GM23338 (cell line): ENCODE measurements at regions not wholly inside any gene's neighbourhood (a gene's known extent, or its start where the extent isn't known, plus 50 kb on each side); places are given as distances from the start of the nearest gene placed in this dataset.

Experiments used
- ATAC-seq: fragments of 200-7000 bp; cut with Tn5 transposase; 3 replicates; pipeline ENCODE4 v1.9.1; 2020
- DNase-seq: peaks from one replicate; pipeline ENCODE4 v3.0.0-alpha.2; 2015; ENCODE audit warnings: low spot score
- H2AFZ ChIP-seq: fragments of 200-600 bp; sonication (generic); 2 replicates; pipeline ENCODE4 v1.8.0; 2016; ENCODE audit warnings: antibody characterized with exemption, mild to moderate bottlenecking, moderate library complexity
- H3F3A ChIP-seq: fragments of 200-600 bp; sonication (generic); replicated peaks from 2 replicates; pipeline ENCODE4 v1.8.0; 2017; ENCODE audit warnings: antibody characterized with exemption, mixed run types, low read depth
- H3K27ac ChIP-seq: fragments of 200-600 bp; sonication (generic); 2 replicates; pipeline ENCODE4 v1.6.1; 2016; ENCODE audit warnings: low read depth
- H3K27me3 ChIP-seq: fragments of 200-600 bp; sonication (generic); 2 replicates; pipeline ENCODE4 v1.8.0; 2016; ENCODE audit warnings: mild to moderate bottlenecking, mixed run types, moderate library complexity; ENCODE audit not compliant: insufficient read depth
- H3K36me3 ChIP-seq: fragments of 200-600 bp; sonication (generic); 2 replicates; pipeline ENCODE4 v1.8.0; 2016; ENCODE audit warnings: mild to moderate bottlenecking; ENCODE audit not compliant: insufficient read depth
- H3K4me1 ChIP-seq: fragments of 200-600 bp; sonication (generic); 2 replicates; pipeline ENCODE4 v1.8.0; 2016; ENCODE audit warnings: mild to moderate bottlenecking, moderate library complexity; ENCODE audit not compliant: insufficient read depth
- H3K4me2 ChIP-seq: fragments of 200-600 bp; sonication (generic); 2 replicates; pipeline ENCODE4 v1.7.1; 2017; ENCODE audit warnings: mixed run types
- H3K4me3 ChIP-seq: fragments of 200-600 bp; sonication (generic); 2 replicates; pipeline ENCODE4 v1.6.1; 2016; ENCODE audit warnings: mixed run types
- H3K79me2 ChIP-seq: fragments of 200-600 bp; sonication (generic); replicated peaks from 2 replicates; pipeline ENCODE4 v1.8.0; 2017; ENCODE audit warnings: mild to moderate bottlenecking; ENCODE audit not compliant: insufficient read depth
- H3K9me2 ChIP-seq: fragments of 200-600 bp; sonication (generic); 2 replicates; pipeline ENCODE4 v1.8.0; 2017; ENCODE audit not compliant: insufficient read depth
- H4K20me1 ChIP-seq: fragments of 200-600 bp; sonication (generic); replicated peaks from 2 replicates; pipeline ENCODE4 v1.8.0; 2017; ENCODE audit warnings: mild to moderate bottlenecking; ENCODE audit not compliant: insufficient read depth
- H3K27ac Mint-ChIP-seq: 2 replicates; pipeline ENCODE4 v1.8.0; 2020; ENCODE audit warnings: inconsistent platforms, mild to moderate bottlenecking, moderate library complexity, mixed read lengths
- H3K27me3 Mint-ChIP-seq: 3 replicates; pipeline ENCODE4 v1.8.0; 2022; ENCODE audit warnings: low read depth, mild to moderate bottlenecking, moderate library complexity, mixed read lengths, inconsistent platforms; ENCODE audit not compliant: insufficient read depth, poor library complexity
- H3K36me3 Mint-ChIP-seq: 3 replicates; pipeline ENCODE4 v1.8.0; 2021; ENCODE audit warnings: low read depth, mild to moderate bottlenecking, inconsistent platforms, moderate library complexity, mixed read lengths
- H3K4me1 Mint-ChIP-seq: 3 replicates; pipeline ENCODE4 v1.8.0; 2020; ENCODE audit warnings: mild to moderate bottlenecking, inconsistent platforms, mixed read lengths
- H3K4me3 Mint-ChIP-seq: 3 replicates; pipeline ENCODE4 v1.8.0; 2021; ENCODE audit warnings: moderate library complexity, mild to moderate bottlenecking, inconsistent platforms, mixed read lengths
- H3K9me3 Mint-ChIP-seq: 3 replicates; pipeline ENCODE4 v1.8.0; 2020; ENCODE audit warnings: moderate library complexity, mild to moderate bottlenecking, inconsistent platforms, mixed read lengths
- EZH2 ChIP-seq: fragments of 200-600 bp; sonication (generic); IDR thresholded peaks from one replicate; pipeline ENCODE4 v1.8.0; 2017; ENCODE audit warnings: antibody characterized with exemption, mild to moderate bottlenecking, low read depth; ENCODE audit not compliant: unreplicated experiment
- JUNB ChIP-seq: IDR thresholded peaks from one replicate; pipeline ENCODE4 v1.6.1; 2016; ENCODE audit warnings: antibody characterized with exemption; ENCODE audit not compliant: unreplicated experiment
- NANOG ChIP-seq: IDR thresholded peaks from 2 replicates; pipeline ENCODE4 v1.6.1; 2016; ENCODE audit warnings: antibody characterized with exemption, borderline replicate concordance
- POLR2AphosphoS5 ChIP-seq: IDR thresholded peaks from 2 replicates; pipeline ENCODE4 v1.6.1; 2016; ENCODE audit warnings: antibody characterized with exemption, low read depth
- ZNF331 ChIP-seq: fragments of 250-450 bp; sonication (Bioruptor Pico); IDR thresholded peaks from 2 replicates; pipeline ENCODE4 v1.5.0; 2020; ENCODE audit warnings: low read depth, mild to moderate bottlenecking, moderate library complexity
- ZNF462 ChIP-seq: fragments of 250-450 bp; sonication (Bioruptor Pico); IDR thresholded peaks from 2 replicates; pipeline ENCODE4 v1.5.0; 2020; ENCODE audit warnings: mild to moderate bottlenecking, moderate library complexity
- TF ChIP-seq, protein P1 (sequence below): IDR thresholded peaks from one replicate; pipeline ENCODE4 v1.6.1; 2018; ENCODE audit warnings: antibody characterized with exemption; ENCODE audit not compliant: unreplicated experiment

GRCh38 chr13:68051910-68052309 is 821.8 kb upstream of the PCDH9 start (continued):
- TF ChIP-seq ZNF462 (no peak), ZNF331 (no peak), NANOG (no peak), JUNB (no peak), POLR2AphosphoS5 (no peak)
- TF ChIP-seq, protein P1, sequence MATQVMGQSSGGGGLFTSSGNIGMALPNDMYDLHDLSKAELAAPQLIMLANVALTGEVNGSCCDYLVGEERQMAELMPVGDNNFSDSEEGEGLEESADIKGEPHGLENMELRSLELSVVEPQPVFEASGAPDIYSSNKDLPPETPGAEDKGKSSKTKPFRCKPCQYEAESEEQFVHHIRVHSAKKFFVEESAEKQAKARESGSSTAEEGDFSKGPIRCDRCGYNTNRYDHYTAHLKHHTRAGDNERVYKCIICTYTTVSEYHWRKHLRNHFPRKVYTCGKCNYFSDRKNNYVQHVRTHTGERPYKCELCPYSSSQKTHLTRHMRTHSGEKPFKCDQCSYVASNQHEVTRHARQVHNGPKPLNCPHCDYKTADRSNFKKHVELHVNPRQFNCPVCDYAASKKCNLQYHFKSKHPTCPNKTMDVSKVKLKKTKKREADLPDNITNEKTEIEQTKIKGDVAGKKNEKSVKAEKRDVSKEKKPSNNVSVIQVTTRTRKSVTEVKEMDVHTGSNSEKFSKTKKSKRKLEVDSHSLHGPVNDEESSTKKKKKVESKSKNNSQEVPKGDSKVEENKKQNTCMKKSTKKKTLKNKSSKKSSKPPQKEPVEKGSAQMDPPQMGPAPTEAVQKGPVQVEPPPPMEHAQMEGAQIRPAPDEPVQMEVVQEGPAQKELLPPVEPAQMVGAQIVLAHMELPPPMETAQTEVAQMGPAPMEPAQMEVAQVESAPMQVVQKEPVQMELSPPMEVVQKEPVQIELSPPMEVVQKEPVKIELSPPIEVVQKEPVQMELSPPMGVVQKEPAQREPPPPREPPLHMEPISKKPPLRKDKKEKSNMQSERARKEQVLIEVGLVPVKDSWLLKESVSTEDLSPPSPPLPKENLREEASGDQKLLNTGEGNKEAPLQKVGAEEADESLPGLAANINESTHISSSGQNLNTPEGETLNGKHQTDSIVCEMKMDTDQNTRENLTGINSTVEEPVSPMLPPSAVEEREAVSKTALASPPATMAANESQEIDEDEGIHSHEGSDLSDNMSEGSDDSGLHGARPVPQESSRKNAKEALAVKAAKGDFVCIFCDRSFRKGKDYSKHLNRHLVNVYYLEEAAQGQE: no peak

GRCh38 chr13:68050761-68051160 is 820.6 kb upstream of the PCDH9 start:
- no peaks in the 10 kb centered on the region for H3F3A ChIP-seq
- H3K27ac ChIP-seq: no peak overlapping the region
- H3K4me1 Mint-ChIP-seq: peaks cover 5% of the 10 kb centered on the region; the same call in 1 of the 3 replicates
- no peaks in the 10 kb centered on the region for H3K36me3 Mint-ChIP-seq
- H3K9me2 ChIP-seq: no peaks in the 10 kb centered on the region
- no peaks in the 10 kb centered on the region; the same call in 1 of the 3 replicates for H3K9me3 Mint-ChIP-seq
- no peak overlapping the region for H3K4me3 ChIP-seq
- H2AFZ ChIP-seq: no peak overlapping the region
- DNase-seq (no peak), ATAC-seq (no peak)
- no peak overlapping the region for H3K4me3 Mint-ChIP-seq
- no peak overlapping the region for H3K27ac Mint-ChIP-seq
- no peaks in the 10 kb centered on the region for H4K20me1 ChIP-seq
- no peaks in the 10 kb centered on the region for H3K27me3 Mint-ChIP-seq
- no peaks in the 10 kb centered on the region for H3K27me3 ChIP-seq
- no peak overlapping the region for H3K4me2 ChIP-seq
- no peaks in the 10 kb centered on the region for H3K79me2 ChIP-seq
- no peaks in the 10 kb centered on the region; the same call in 1 of the 2 replicates for H3K4me1 ChIP-seq
- 0 out of 2 replicates have a peak, but pooled peaks cover 1% of the 10 kb centered on the region for H3K36me3 ChIP-seq
- no peak for TF ChIP-seq ZNF331
- no peak for TF ChIP-seq EZH2
- no peak for TF ChIP-seq NANOG
- TF ChIP-seq, protein P1: no peak
